ENCODE measurements at regions not wholly inside any gene's neighbourhood (a gene's known extent, or its start where the extent isn't known, plus 50 kb on each side); places are given as distances from the start of the nearest gene placed in this dataset.

DNA sequence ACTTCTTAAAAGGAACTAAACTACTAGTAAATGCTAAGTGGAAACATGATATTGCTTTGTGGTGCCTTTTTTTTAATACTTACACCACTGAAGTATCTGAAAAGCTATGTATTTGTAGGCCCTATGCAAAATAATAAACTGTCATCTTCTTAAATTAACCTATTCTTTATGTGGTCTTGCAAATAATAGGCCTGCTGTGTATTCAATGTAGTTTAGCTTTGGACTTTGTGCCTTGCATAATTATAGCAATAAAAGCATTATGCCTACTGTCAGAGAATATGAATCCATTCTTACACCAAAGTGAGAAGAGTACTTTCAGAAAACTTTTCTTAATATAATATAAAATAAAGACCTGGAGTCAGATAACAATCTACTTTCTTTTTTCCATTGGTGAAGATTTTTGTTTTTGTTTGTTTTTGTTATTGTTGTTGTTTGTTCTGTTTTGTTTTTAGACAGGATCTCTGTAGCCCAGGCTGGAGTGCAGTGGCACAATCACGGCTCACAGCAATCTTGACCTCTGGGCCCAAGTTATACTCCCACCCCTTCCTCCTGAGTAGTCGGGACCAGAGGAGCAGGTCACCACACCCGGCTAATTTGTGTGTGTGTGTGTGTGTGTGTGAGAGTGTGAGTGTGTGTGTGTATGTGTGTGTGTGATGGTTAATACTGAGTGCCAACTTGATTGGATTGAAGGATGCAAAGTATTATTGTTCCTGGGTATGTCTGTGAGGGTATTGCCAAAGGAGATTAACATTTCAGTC, 213.8 kb downstream of the SLC6A15 start:
- Histone ChIP-seq H3K9ac (ENCODE audit: control insufficient read depth, extremely low read depth, insufficient read depth, low read length) (no peak overlapping the region), H3K4me3 (ENCODE audit: control insufficient read depth in 2 of 3, extremely low read depth in 1 of 3, insufficient read depth in 2 of 3, low read depth in 1 of 3, low read length in 3 of 3) (no peak overlapping the region), H2AFZ (ENCODE audit: control insufficient read depth, low read length) (no peak overlapping the region), H3K36me3 (ENCODE audit: control insufficient read depth in 2 of 2, extremely low read depth in 1 of 2, insufficient read depth in 2 of 2, low read length in 2 of 2) (no peaks in the 10 kb centered on the region), H3K9me1 (ENCODE audit: control insufficient read depth, extremely low read depth, insufficient read depth, low read length) (no peaks in the 10 kb centered on the region), H3K79me2 (ENCODE audit: control insufficient read depth, insufficient read depth, low read length) (no peaks in the 10 kb centered on the region), H3K4me1 (ENCODE audit: control insufficient read depth, extremely low read depth, insufficient read depth, low read length) (no peaks in the 10 kb centered on the region), H3K27me3 (ENCODE audit: control insufficient read depth, extremely low read depth, insufficient read depth, low read length) (no peaks in the 10 kb centered on the region), H3K9me3 (ENCODE audit: control insufficient read depth, low read depth, low read length) (no peaks in the 10 kb centered on the region), H3K27ac (ENCODE audit: control insufficient read depth, insufficient read depth, low read length) (no peak overlapping the region), H3K4me2 (ENCODE audit: control insufficient read depth, extremely low read depth, insufficient read depth, low read depth, low read length) (no peak overlapping the region), H4K20me1 (ENCODE audit: control insufficient read depth, extremely low read depth, insufficient read depth, low read length) (no peaks in the 10 kb centered on the region)
- TF ChIP-seq EZH2 (IDR thresholded peaks at IDR 0.05; ENCODE audit: low read length), result no peak
- TF ChIP-seq, protein P1, sequence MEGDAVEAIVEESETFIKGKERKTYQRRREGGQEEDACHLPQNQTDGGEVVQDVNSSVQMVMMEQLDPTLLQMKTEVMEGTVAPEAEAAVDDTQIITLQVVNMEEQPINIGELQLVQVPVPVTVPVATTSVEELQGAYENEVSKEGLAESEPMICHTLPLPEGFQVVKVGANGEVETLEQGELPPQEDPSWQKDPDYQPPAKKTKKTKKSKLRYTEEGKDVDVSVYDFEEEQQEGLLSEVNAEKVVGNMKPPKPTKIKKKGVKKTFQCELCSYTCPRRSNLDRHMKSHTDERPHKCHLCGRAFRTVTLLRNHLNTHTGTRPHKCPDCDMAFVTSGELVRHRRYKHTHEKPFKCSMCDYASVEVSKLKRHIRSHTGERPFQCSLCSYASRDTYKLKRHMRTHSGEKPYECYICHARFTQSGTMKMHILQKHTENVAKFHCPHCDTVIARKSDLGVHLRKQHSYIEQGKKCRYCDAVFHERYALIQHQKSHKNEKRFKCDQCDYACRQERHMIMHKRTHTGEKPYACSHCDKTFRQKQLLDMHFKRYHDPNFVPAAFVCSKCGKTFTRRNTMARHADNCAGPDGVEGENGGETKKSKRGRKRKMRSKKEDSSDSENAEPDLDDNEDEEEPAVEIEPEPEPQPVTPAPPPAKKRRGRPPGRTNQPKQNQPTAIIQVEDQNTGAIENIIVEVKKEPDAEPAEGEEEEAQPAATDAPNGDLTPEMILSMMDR (optimal IDR thresholded peaks at IDR 0.05 in 1 of 3, IDR thresholded peaks at IDR 0.05 in 1 of 3, conservative IDR thresholded peaks at IDR 0.05 in 1 of 3; ENCODE audit: extremely low read depth in 1 of 3, insufficient read depth in 2 of 3, low read length in 3 of 3), result no peak
- DNase-seq (ENCODE audit: low read depth, low spot score), result no peak
- FAIRE-seq, result no peak
- dilution Hi-C loops (cut with MboI; ENCODE audit: extremely low pct_ligation_motif_present, low sequenced_read_pairs), result no loop called here

DNA sequence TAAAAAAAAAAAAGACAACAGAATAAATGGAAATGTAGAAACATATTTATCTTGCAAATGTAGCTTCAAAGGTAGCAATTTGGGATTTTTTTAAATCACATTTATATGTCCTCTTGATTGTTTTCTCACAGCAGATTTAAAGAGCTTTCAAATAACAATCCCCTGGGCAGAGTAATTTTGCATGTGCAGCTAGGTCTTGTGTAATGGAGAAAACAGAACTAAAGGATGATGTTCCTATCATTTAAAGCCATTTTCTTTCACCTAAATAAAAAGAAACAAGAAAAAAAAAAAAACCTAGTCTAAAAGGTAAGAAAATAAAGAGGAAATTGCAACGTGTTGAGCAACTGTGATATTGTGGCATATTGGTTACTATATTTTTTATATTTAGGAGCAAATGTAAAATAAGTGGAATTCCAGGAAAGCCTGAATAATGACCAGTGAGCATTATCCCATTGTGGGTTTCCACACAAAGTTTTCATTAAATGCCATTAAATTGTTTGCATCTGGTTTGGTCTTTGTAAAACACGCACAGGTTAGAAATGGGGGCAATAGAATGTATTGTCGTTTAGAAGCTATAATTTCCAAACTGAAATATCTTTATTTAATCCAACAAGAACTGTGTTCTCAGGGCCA, 215.6 kb downstream of the SLC6A15 start:
- Histone ChIP-seq H3K4me1 (ENCODE audit: control insufficient read depth, extremely low read depth, insufficient read depth, low read length) (no peaks in the 10 kb centered on the region), H3K9me3 (ENCODE audit: control insufficient read depth, low read depth, low read length) (no peaks in the 10 kb centered on the region), H3K27me3 (ENCODE audit: control insufficient read depth, extremely low read depth, insufficient read depth, low read length) (no peaks in the 10 kb centered on the region), H3K4me3 (ENCODE audit: control insufficient read depth in 2 of 3, extremely low read depth in 1 of 3, insufficient read depth in 2 of 3, low read depth in 1 of 3, low read length in 3 of 3) (no peak overlapping the region), H3K4me2 (ENCODE audit: control insufficient read depth, extremely low read depth, insufficient read depth, low read depth, low read length) (no peak overlapping the region), H3K27ac (ENCODE audit: control insufficient read depth, insufficient read depth, low read length) (no peak overlapping the region), H3K36me3 (ENCODE audit: control insufficient read depth in 2 of 2, extremely low read depth in 1 of 2, insufficient read depth in 2 of 2, low read length in 2 of 2) (no peaks in the 10 kb centered on the region), H4K20me1 (ENCODE audit: control insufficient read depth, extremely low read depth, insufficient read depth, low read length) (no peaks in the 10 kb centered on the region), H3K9me1 (ENCODE audit: control insufficient read depth, extremely low read depth, insufficient read depth, low read length) (no peaks in the 10 kb centered on the region), H3K79me2 (ENCODE audit: control insufficient read depth, insufficient read depth, low read length) (no peaks in the 10 kb centered on the region), H3K9ac (ENCODE audit: control insufficient read depth, extremely low read depth, insufficient read depth, low read length) (no peak overlapping the region), H2AFZ (ENCODE audit: control insufficient read depth, low read length) (no peak overlapping the region)
- dilution Hi-C loops (cut with MboI; ENCODE audit: extremely low pct_ligation_motif_present, low sequenced_read_pairs), result no loop called here
- FAIRE-seq (no peak), DNase-seq (ENCODE audit: low read depth, low spot score) (no peak)
- TF ChIP-seq EZH2 (IDR thresholded peaks at IDR 0.05; ENCODE audit: low read length), result no peak
- TF ChIP-seq, protein P1 (optimal IDR thresholded peaks at IDR 0.05 in 1 of 3, IDR thresholded peaks at IDR 0.05 in 1 of 3, conservative IDR thresholded peaks at IDR 0.05 in 1 of 3; ENCODE audit: extremely low read depth in 1 of 3, insufficient read depth in 2 of 3, low read length in 3 of 3), result no peak

Measured in keratinocyte (primary cell).